ENCODE measurements at regions not wholly inside any gene's neighbourhood (a gene's known extent, or its start where the extent isn't known, plus 50 kb on each side); places are given as distances from the start of the nearest gene placed in this dataset.

DNA sequence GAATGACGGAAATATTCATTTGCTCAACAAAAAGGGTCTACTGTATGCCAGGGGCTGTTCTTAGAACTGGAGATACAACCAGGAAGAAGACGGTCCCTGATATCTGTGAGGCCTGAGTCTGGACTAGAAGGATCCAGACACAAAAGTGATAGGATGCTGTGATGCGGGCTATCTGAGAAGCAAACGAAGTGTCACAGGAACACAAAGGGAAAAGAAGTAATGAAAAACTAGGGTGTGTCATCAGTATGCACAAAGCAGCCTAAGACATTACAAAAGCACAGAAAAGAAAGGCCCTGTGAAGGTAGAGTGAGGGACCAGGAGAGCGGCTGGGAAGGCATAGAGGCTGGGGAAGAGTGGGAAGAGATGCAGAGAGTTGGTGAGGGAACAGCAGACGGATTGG is 63.3 kb upstream of the C3orf80 start:
- Histone ChIP-seq H3K4me1 (ENCODE audit: control insufficient read depth in 4 of 4, insufficient read depth in 4 of 4, low read length in 3 of 4) (no peaks in the 10 kb centered on the region), H3K36me3 (ENCODE audit: control insufficient read depth in 4 of 4, insufficient read depth in 3 of 4, low read depth in 1 of 4, low read length in 3 of 4) (no peaks in the 10 kb centered on the region), H3K9ac (ENCODE audit: low read depth in 1 of 2, low read length in 2 of 2) (no peak overlapping the region), H3K27ac (ENCODE audit: low read depth in 1 of 2, low read length in 2 of 2) (no peak overlapping the region), H3K9me3 (ENCODE audit: control insufficient read depth in 4 of 4, low read length in 3 of 4) (no peaks in the 10 kb centered on the region), H3K4me3 (ENCODE audit: low read depth in 1 of 3, low read length in 3 of 3) (no peak overlapping the region), H3K27me3 (ENCODE audit: control insufficient read depth in 4 of 4, insufficient read depth in 4 of 4, low read length in 3 of 4) (no peaks in the 10 kb centered on the region)
- WGBS: 93% methylated on average over 6 of the region's 6 CpGs
- DNase-seq (ENCODE audit: low spot score): no peak
- no peak for TF ChIP-seq SP1 (IDR thresholded peaks at IDR 0.05)
- TF ChIP-seq FOXA2 (IDR thresholded peaks at IDR 0.05): no peak
- TF ChIP-seq RAD21 (IDR thresholded peaks at IDR 0.05): no peak
- TF ChIP-seq, protein P1, sequence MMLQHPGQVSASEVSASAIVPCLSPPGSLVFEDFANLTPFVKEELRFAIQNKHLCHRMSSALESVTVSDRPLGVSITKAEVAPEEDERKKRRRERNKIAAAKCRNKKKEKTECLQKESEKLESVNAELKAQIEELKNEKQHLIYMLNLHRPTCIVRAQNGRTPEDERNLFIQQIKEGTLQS (IDR thresholded peaks at IDR 0.05): no peak
- TF ChIP-seq TAF1 (conservative IDR thresholded peaks at IDR 0.05): no peak
- TF ChIP-seq GABPA (IDR thresholded peaks at IDR 0.05 in 1 of 2, conservative IDR thresholded peaks at IDR 0.05 in 1 of 2): no peak
- no peak for TF ChIP-seq EGR1 (IDR thresholded peaks at IDR 0.05; ENCODE audit: low read depth in 2 of 2)
- TF ChIP-seq NR2F2 (IDR thresholded peaks at IDR 0.05): no peak

DNA sequence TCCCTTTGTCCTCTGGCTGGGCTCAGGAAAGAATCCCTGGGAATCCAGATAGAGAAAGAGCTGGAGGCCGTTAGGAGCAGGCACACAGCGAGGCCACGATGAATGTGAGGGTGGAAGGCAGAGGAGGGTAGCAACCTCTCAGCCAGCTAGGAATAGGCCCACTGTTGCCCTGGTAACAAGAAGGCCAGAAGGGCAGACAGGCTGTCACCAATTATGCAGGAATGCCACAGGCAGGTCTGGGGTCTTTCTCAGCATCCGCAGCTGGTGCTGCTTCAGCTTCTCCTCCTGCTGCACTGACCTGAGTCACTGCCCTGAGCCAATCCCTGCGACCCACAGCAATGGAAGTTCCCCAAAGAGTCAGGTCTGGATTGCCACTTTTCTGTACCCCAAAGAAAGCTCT is 62.8 kb upstream of the C3orf80 start:
- TF ChIP-seq, protein P1 (IDR thresholded peaks at IDR 0.05): no peak
- TF ChIP-seq, protein P2, sequence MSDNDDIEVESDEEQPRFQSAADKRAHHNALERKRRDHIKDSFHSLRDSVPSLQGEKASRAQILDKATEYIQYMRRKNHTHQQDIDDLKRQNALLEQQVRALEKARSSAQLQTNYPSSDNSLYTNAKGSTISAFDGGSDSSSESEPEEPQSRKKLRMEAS (IDR thresholded peaks at IDR 0.05): no peak
- no peak for TF ChIP-seq FOXA1 (IDR thresholded peaks at IDR 0.05)
- no peak for TF ChIP-seq JUND (IDR thresholded peaks at IDR 0.05)
- TF ChIP-seq TAF1 (conservative IDR thresholded peaks at IDR 0.05): no peak
- no peak for TF ChIP-seq NR2F2 (IDR thresholded peaks at IDR 0.05)
- TF ChIP-seq, protein P3, sequence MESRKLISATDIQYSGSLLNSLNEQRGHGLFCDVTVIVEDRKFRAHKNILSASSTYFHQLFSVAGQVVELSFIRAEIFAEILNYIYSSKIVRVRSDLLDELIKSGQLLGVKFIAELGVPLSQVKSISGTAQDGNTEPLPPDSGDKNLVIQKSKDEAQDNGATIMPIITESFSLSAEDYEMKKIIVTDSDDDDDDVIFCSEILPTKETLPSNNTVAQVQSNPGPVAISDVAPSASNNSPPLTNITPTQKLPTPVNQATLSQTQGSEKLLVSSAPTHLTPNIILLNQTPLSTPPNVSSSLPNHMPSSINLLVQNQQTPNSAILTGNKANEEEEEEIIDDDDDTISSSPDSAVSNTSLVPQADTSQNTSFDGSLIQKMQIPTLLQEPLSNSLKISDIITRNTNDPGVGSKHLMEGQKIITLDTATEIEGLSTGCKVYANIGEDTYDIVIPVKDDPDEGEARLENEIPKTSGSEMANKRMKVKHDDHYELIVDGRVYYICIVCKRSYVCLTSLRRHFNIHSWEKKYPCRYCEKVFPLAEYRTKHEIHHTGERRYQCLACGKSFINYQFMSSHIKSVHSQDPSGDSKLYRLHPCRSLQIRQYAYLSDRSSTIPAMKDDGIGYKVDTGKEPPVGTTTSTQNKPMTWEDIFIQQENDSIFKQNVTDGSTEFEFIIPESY (IDR thresholded peaks at IDR 0.05): no peak
- TF ChIP-seq, protein P4, sequence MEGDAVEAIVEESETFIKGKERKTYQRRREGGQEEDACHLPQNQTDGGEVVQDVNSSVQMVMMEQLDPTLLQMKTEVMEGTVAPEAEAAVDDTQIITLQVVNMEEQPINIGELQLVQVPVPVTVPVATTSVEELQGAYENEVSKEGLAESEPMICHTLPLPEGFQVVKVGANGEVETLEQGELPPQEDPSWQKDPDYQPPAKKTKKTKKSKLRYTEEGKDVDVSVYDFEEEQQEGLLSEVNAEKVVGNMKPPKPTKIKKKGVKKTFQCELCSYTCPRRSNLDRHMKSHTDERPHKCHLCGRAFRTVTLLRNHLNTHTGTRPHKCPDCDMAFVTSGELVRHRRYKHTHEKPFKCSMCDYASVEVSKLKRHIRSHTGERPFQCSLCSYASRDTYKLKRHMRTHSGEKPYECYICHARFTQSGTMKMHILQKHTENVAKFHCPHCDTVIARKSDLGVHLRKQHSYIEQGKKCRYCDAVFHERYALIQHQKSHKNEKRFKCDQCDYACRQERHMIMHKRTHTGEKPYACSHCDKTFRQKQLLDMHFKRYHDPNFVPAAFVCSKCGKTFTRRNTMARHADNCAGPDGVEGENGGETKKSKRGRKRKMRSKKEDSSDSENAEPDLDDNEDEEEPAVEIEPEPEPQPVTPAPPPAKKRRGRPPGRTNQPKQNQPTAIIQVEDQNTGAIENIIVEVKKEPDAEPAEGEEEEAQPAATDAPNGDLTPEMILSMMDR (IDR thresholded peaks at IDR 0.05; ENCODE audit: low read depth, low read length, missing input control): no peak
- no peak for TF ChIP-seq SP1 (IDR thresholded peaks at IDR 0.05)
- TF ChIP-seq, protein P5, sequence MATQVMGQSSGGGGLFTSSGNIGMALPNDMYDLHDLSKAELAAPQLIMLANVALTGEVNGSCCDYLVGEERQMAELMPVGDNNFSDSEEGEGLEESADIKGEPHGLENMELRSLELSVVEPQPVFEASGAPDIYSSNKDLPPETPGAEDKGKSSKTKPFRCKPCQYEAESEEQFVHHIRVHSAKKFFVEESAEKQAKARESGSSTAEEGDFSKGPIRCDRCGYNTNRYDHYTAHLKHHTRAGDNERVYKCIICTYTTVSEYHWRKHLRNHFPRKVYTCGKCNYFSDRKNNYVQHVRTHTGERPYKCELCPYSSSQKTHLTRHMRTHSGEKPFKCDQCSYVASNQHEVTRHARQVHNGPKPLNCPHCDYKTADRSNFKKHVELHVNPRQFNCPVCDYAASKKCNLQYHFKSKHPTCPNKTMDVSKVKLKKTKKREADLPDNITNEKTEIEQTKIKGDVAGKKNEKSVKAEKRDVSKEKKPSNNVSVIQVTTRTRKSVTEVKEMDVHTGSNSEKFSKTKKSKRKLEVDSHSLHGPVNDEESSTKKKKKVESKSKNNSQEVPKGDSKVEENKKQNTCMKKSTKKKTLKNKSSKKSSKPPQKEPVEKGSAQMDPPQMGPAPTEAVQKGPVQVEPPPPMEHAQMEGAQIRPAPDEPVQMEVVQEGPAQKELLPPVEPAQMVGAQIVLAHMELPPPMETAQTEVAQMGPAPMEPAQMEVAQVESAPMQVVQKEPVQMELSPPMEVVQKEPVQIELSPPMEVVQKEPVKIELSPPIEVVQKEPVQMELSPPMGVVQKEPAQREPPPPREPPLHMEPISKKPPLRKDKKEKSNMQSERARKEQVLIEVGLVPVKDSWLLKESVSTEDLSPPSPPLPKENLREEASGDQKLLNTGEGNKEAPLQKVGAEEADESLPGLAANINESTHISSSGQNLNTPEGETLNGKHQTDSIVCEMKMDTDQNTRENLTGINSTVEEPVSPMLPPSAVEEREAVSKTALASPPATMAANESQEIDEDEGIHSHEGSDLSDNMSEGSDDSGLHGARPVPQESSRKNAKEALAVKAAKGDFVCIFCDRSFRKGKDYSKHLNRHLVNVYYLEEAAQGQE (IDR thresholded peaks at IDR 0.05): no peak
- TF ChIP-seq EGR1 (IDR thresholded peaks at IDR 0.05; ENCODE audit: low read depth in 2 of 2): no peak
- no peak for TF ChIP-seq RAD21 (IDR thresholded peaks at IDR 0.05)
- no peak for TF ChIP-seq GABPA (IDR thresholded peaks at IDR 0.05 in 1 of 2, conservative IDR thresholded peaks at IDR 0.05 in 1 of 2)
- TF ChIP-seq FOXA2 (IDR thresholded peaks at IDR 0.05): no peak
- TF ChIP-seq RXRA (IDR thresholded peaks at IDR 0.05): no peak
- TF ChIP-seq YY1 (IDR thresholded peaks at IDR 0.05): no peak
- TF ChIP-seq HNF4G (IDR thresholded peaks at IDR 0.05): no peak
- no peak overlapping the region for H3K4me3 ChIP-seq (ENCODE audit: low read depth in 1 of 3, low read length in 3 of 3)
- H3K27ac ChIP-seq (ENCODE audit: low read depth in 1 of 2, low read length in 2 of 2): no peak overlapping the region
- DNase-seq (ENCODE audit: low spot score): no peak
- H3K36me3 ChIP-seq (ENCODE audit: control insufficient read depth in 4 of 4, insufficient read depth in 3 of 4, low read depth in 1 of 4, low read length in 3 of 4): no peaks in the 10 kb centered on the region
- no peak overlapping the region for H3K9ac ChIP-seq (ENCODE audit: low read depth in 1 of 2, low read length in 2 of 2)
- no peaks in the 10 kb centered on the region for H3K4me1 ChIP-seq (ENCODE audit: control insufficient read depth in 4 of 4, insufficient read depth in 4 of 4, low read length in 3 of 4)
- no peaks in the 10 kb centered on the region for H3K9me3 ChIP-seq (ENCODE audit: control insufficient read depth in 4 of 4, low read length in 3 of 4)
- H3K27me3 ChIP-seq (ENCODE audit: control insufficient read depth in 4 of 4, insufficient read depth in 4 of 4, low read length in 3 of 4): no peaks in the 10 kb centered on the region
- WGBS: 83% methylated on average over 5 of the region's 5 CpGs

All from liver (tissue), 8 donors.